Ascending aorta (tissue), 2 donors: ENCODE measurements at regions not wholly inside any gene's neighbourhood (a gene's known extent, or its start where the extent isn't known, plus 50 kb on each side); places are given as distances from the start of the nearest gene placed in this dataset.
"Not testable (repeated sequence)": the region's sequence is repeated elsewhere in the genome, so short reads cannot be mapped to it uniquely, and the experiment has no call there.

ENCODE experiments used
- DNase-seq, 2 donors: peaks; one replicate each; pipeline ENCODE4 v3.0.0-alpha.2; 2019; ENCODE audit warnings: low spot score in 2 of 2
- H3K27ac ChIP-seq, 2 donors: fragments of 200-600 bp; sonication (generic); one replicate each; pipeline ENCODE4 v1.5.1; 2016 to 2017; ENCODE audit warnings: mild to moderate bottlenecking in 1 of 2
- H3K27me3 ChIP-seq: fragments of 200-600 bp; sonication (generic); one replicate; pipeline ENCODE4 v1.5.1; 2017
- H3K36me3 ChIP-seq, 2 donors: fragments of 200-600 bp; sonication (generic); one replicate each; pipeline ENCODE4 v1.5.1; 2016
- H3K4me1 ChIP-seq, 2 donors: fragments of 200-600 bp; sonication (generic); one replicate each; pipeline ENCODE4 v1.5.1; 2016 to 2017; ENCODE audit warnings: mild to moderate bottlenecking in 1 of 2
- H3K4me3 ChIP-seq, 2 donors: fragments of 200-600 bp; sonication (generic); one replicate each; pipeline ENCODE4 v1.5.1; 2016 to 2017; ENCODE audit warnings: mild to moderate bottlenecking in 1 of 2
- H3K9me3 ChIP-seq, 2 donors: fragments of 200-600 bp; sonication (generic); one replicate each; pipeline ENCODE4 v1.5.1; 2016
- CTCF ChIP-seq, 3 experiments: fragments of 200-600 bp in 2 of 3; fragments of 450-650 bp in 1 of 3; sonication (generic) in 2 of 3; IDR thresholded peaks; one replicate each; pipeline ENCODE4 v1.5.1; 2016 to 2019; ENCODE audit warnings: antibody characterized with exemption in 3 of 3, mild to moderate bottlenecking in 1 of 3, moderate library complexity in 1 of 3
- intact Hi-C: fragments of 100-400 bp; cut with DNase I; formaldehyde crosslinking; loops from one replicate; pipeline ENCODE4 v1.15.1; 2023

- intact Hi-C loops, result loop anchor here (10.0 kb wide), 1 partner anchor 279 kb away; the partner anchor contains the start of gene MAMLD1
- no peak for TF ChIP-seq CTCF (IDR thresholded peaks at IDR 0.05)
- Histone ChIP-seq H3K4me1 (peaks cover 4 to 30% of the 10 kb centered on the region in 2 donors), H3K9me3 (no peaks in the 10 kb centered on the region), H3K27me3 (no peaks in the 10 kb centered on the region), H3K36me3 (no peaks in the 10 kb centered on the region), H3K4me3 (no peak overlapping the region), H3K27ac (peak overlapping the region; percentile 13 to 73)
- no peak for DNase-seq
These were observed 147.6 kb upstream of the EOLA2 start for GRCh38 chrX:150085881-150086280.

- TF ChIP-seq CTCF (IDR thresholded peaks at IDR 0.05), result no peak
- Histone ChIP-seq H3K9me3 (no peaks in the 10 kb centered on the region), H3K4me3 (no peak overlapping the region), H3K36me3 (no peaks in the 10 kb centered on the region), H3K27ac (peak overlapping the region; percentile 13 to 73), H3K4me1 (peaks cover 4 to 30% of the 10 kb centered on the region in 2 donors), H3K27me3 (no peaks in the 10 kb centered on the region)
- intact Hi-C loops, result loop anchor here (10.0 kb wide), 1 partner anchor 278 kb away; the partner anchor contains the start of gene MAMLD1
- DNase-seq, result no peak
These were observed 148.1 kb upstream of the EOLA2 start for GRCh38 chrX:150086371-150086770.

- no peak for TF ChIP-seq CTCF (IDR thresholded peaks at IDR 0.05)
These were observed 149.3 kb upstream of the EOLA2 start for GRCh38 chrX:150087612-150088011.

GRCh38 chrX:150088042-150088441 is 149.8 kb upstream of the EOLA2 start:
- Histone ChIP-seq H3K9me3 (no peaks in the 10 kb centered on the region), H3K4me1 (peaks cover 4 to 28% of the 10 kb centered on the region in 2 donors), H3K4me3 (no peak overlapping the region), H3K27ac (no peak overlapping the region), H3K27me3 (no peaks in the 10 kb centered on the region), H3K36me3 (no peaks in the 10 kb centered on the region)
- no peak for TF ChIP-seq CTCF (IDR thresholded peaks at IDR 0.05)
- no peak for DNase-seq
- intact Hi-C loops, result loop anchor here (10.0 kb wide), 1 partner anchor 277 kb away; the partner anchor contains the start of gene MAMLD1

More at GRCh38 chrX:150087612-150088011, 149.3 kb upstream of the EOLA2 start:
- intact Hi-C loops, result loop anchor here (10.0 kb wide), 1 partner anchor 277 kb away; the partner anchor contains the start of gene MAMLD1
- no peaks in the 10 kb centered on the region for H3K36me3 ChIP-seq
- peaks cover 4 to 30% of the 10 kb centered on the region in 2 donors for H3K4me1 ChIP-seq
- no peak overlapping the region for H3K4me3 ChIP-seq
- DNase-seq, result no peak
- no peaks in the 10 kb centered on the region for H3K9me3 ChIP-seq
- H3K27me3 ChIP-seq, result no peaks in the 10 kb centered on the region
- no peak overlapping the region for H3K27ac ChIP-seq

GRCh38 chrX:150088766-150089518 is 150.7 kb upstream of the EOLA2 start:
- Histone ChIP-seq H3K9me3 (no peaks in the 10 kb centered on the region), H3K27ac (no peak overlapping the region), H3K4me3 (no peak overlapping the region), H3K27me3 (no peaks in the 10 kb centered on the region), H3K4me1 (peaks cover 3 to 23% of the 10 kb centered on the region in 2 donors), H3K36me3 (no peaks in the 10 kb centered on the region)
- no peak for TF ChIP-seq CTCF (IDR thresholded peaks at IDR 0.05)
- intact Hi-C loops, result loop anchor here (10.0 kb wide), 1 partner anchor 276 kb away; the partner anchor contains the start of gene MAMLD1
- no peak for DNase-seq

GRCh38 chrX:150091300-150091699 is 153.0 kb upstream of the EOLA2 start:
- intact Hi-C loops, H3K9me3 ChIP-seq, H3K27ac ChIP-seq, DNase-seq, H3K36me3 ChIP-seq, H3K4me3 ChIP-seq, H3K27me3 ChIP-seq, H3K4me1 ChIP-seq: not testable (repeated sequence)
